Liver (tissue), 3 donors: ENCODE measurements at regions not wholly inside any gene's neighbourhood (a gene's known extent, or its start where the extent isn't known, plus 50 kb on each side); places are given as distances from the start of the nearest gene placed in this dataset.

Source experiments
- ATF3 ChIP-seq: IDR thresholded peaks from 2 replicates; pipeline ENCODE4 v1.6.1; 2016; ENCODE audit warnings: antibody characterized with exemption
- CTCF ChIP-seq: fragments of 150-350 bp; IDR thresholded peaks from 2 replicates; pipeline ENCODE4 v1.5.1; 2017; ENCODE audit warnings: improper control_type of control experiment, low read depth, low read length; ENCODE audit not compliant: missing input control
- EGR1 ChIP-seq, 2 donors: IDR thresholded peaks; 2 replicates each; pipeline ENCODE4 v1.6.1; 2016 to 2018; ENCODE audit warnings: antibody characterized with exemption in 2 of 2, low read depth in 2 of 2
- FOXA2 ChIP-seq: IDR thresholded peaks from 2 replicates; pipeline ENCODE4 v1.6.1; 2016; ENCODE audit warnings: antibody characterized with exemption
- HNF4G ChIP-seq: IDR thresholded peaks from 2 replicates; pipeline ENCODE4 v1.6.1; 2016; ENCODE audit warnings: antibody characterized with exemption
- JUND ChIP-seq, 2 donors: IDR thresholded peaks; 2 replicates each; pipeline ENCODE4 v1.6.1; 2016; ENCODE audit warnings: antibody characterized with exemption in 2 of 2
- MAX ChIP-seq: IDR thresholded peaks from 2 replicates; pipeline ENCODE4 v1.6.1; 2016; ENCODE audit warnings: antibody characterized with exemption
- NR2F2 ChIP-seq: IDR thresholded peaks from 2 replicates; pipeline ENCODE4 v1.6.1; 2016; ENCODE audit warnings: antibody characterized with exemption
- ZBTB33 ChIP-seq: IDR thresholded peaks from 2 replicates; pipeline ENCODE4 v1.6.1; 2016; ENCODE audit warnings: antibody characterized with exemption
- donor health status: healthy.
- donor health status: healthy.

GRCh38 chr21:14827468-14827867 is 237.3 kb downstream of the NRIP1 start:
- TF ChIP-seq CTCF = no peak
- TF ChIP-seq ATF3 = no peak
- TF ChIP-seq HNF4G = no peak
- no peak for TF ChIP-seq FOXA2
- no peak for TF ChIP-seq EGR1 (IDR thresholded peaks at IDR 0.05; ENCODE audit: low read depth in 2 of 2)
- TF ChIP-seq MAX = no peak
- no peak for TF ChIP-seq JUND (IDR thresholded peaks at IDR 0.05)
- TF ChIP-seq ZBTB33 = no peak
- TF ChIP-seq NR2F2 = no peak
